Right ventricle myocardium superior (tissue), 1 donor: ENCODE measurements at regions not wholly inside any gene's neighbourhood (a gene's known extent, or its start where the extent isn't known, plus 50 kb on each side); places are given as distances from the start of the nearest gene placed in this dataset.
A peak's percentile ranks its signal among the peaks of the same experiment; 100 is the strongest.

Experiments used
- ATAC-seq: fragments of 200-7000 bp; cut with Tn5 transposase; one replicate; pipeline ENCODE4 v1.9.1; 2020; ENCODE audit warnings: mild to moderate bottlenecking; ENCODE audit not compliant: poor library complexity
- DNase-seq: peaks from one replicate; pipeline ENCODE4 v3.0.0-alpha.2; 2020
- intact Hi-C: fragments of 100-400 bp; cut with DNase I; formaldehyde crosslinking; loops from one replicate; pipeline ENCODE4 v1.11.2; 2022
- donor health status: DM: no; HTN: yes; CAD: no; lungs with severe emphysema.

DNA sequence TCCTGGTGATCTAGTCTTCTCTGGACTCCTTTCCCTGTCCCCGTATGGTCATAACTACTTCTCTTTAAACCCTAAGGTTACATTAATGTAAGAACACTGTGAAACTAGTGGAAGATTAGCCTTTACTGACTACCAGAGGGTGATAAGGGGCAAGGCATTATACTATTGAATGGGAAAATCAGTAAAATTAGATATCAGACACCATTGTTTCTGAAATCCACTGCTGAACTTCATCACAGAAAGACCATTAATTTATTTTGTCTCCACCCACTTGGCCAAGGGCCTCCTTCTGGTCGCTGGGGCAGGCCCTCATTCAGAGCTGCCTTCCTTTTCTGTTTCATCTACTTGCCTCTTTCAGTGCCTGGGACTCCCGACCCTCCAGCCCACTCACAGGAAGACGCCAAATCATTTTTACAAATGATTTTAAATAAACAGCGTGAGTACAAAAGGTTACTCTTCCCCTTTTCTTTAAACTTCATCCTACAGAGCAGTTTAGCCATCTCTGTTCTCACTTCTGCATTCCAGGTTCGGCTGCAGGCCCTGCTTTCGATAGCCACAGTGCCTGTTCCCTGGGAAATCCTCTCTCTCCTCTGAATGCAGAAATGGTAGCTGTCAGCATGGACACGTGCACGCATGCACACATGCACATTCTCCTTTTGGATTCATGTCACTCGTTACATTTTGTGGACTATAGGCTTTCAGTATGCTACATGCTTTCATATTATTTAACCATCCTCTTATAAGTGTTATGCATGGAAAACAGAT lies 70.3 kb upstream of the DOCK10 start:
- DNase-seq, result peak; percentile 37
- ATAC-seq, result no peak
- intact Hi-C loops, result no loop called here

GRCh38 chr2:225108805-225109204 lies 66.5 kb upstream of the DOCK10 start:
- ATAC-seq (no peak), DNase-seq (no peak)
- intact Hi-C loops, result no loop called here

- DNase-seq, result no peak
- intact Hi-C loops, result no loop called here
- no peak for ATAC-seq
Observed at GRCh38 chr2:225104971-225105370, 62.7 kb upstream of the DOCK10 start.

DNA sequence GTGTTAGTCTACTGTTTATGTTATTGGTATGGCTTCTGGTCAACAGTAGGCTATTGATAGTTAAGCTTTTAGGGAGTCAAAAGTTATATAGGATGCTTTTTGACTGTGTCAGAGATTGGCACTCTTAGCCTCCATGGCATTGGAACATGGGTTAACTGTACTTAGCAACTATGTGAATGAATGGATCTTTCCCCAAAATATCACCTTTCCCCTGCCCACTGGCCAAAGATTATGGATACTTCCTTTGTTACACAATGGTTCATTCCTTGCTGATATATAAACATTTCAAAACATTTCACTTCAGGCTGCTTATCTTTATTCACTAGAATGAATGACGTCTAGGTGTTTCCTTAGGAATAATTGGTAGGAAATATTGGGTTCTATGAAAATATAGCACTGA lies 62.1 kb upstream of the DOCK10 start:
- DNase-seq (no peak), ATAC-seq (no peak)
- intact Hi-C loops, result no loop called here

DNA sequence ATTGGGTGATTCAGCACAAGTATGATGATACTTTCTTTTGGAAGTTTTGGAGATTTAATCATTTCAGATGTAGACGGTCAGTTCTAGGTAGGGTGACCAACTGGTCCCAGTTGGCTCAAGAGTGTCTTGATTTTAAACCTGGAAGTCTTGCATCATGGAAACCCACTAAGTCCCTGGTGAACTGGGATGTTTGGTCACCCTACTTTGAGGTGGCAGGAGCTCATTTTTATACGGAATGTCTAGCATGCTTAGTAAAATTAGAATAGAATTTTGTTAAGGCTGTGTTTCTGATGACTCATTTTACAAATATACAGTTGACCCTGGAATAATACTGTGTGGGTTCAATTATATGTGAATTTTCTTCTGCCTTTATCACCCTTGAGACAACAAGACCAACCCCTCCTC lies 61.5 kb upstream of the DOCK10 start:
- ATAC-seq, result no peak

DNA sequence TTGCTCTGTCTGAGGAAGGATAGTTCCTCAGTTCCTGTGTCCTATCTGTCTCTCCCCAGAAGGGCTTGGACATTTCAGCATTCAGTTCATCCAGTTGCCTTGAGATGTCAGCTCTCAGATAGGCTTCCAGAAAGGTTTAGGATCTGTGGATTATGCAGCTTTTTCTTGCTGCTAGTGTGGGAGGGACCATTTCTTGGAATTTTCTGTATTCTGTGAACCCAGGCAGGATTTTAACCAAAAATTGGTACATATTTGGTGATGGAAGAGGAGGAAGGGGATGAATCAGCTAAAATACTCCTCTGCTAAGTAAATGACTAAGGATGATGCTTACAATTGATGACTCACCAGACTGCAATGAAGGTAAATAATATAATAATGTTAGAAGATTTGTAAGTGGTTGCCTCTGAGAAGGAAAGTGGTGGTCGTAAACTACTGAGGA lies 58.6 kb upstream of the DOCK10 start:
- intact Hi-C loops, result no loop called here
- ATAC-seq (no peak), DNase-seq (no peak)

More for the DNA sequence above, 61.5 kb upstream of the DOCK10 start:
- DNase-seq, result no peak
- intact Hi-C loops, result no loop called here

- DNase-seq (no peak), ATAC-seq (no peak)
- intact Hi-C loops, result no loop called here
Observed at GRCh38 chr2:225100269-225100668, 58.0 kb upstream of the DOCK10 start.

- ATAC-seq, result no peak
- intact Hi-C loops, result no loop called here
- no peak for DNase-seq
Observed at GRCh38 chr2:225097035-225097434, 54.8 kb upstream of the DOCK10 start.
